ENCODE measurements at regions not wholly inside any gene's neighbourhood (a gene's known extent, or its start where the extent isn't known, plus 50 kb on each side); places are given as distances from the start of the nearest gene placed in this dataset.

GRCh38 chr6:6790891-6791290 is 202.4 kb downstream of the LY86 start:
- Histone ChIP-seq H3K4me2 (ENCODE audit: insufficient read depth, low read length) (no peak overlapping the region), H3K9me1 (ENCODE audit: control insufficient read depth, insufficient read depth, low read length) (no peaks in the 10 kb centered on the region), H4K20me1 (replicated peaks; ENCODE audit: control insufficient read depth, insufficient read depth, low read length) (no peaks in the 10 kb centered on the region), H3K4me1 (replicated peaks in 1 of 2; ENCODE audit: control insufficient read depth in 2 of 2, insufficient read depth in 2 of 2, low read length in 2 of 2) (peaks cover 0 to 20% of the 10 kb centered on the region in 2 experiments; a peak in 4 of 5 replicates), H3K4me3 (no peak overlapping the region), H3K79me2 (ENCODE audit: control insufficient read depth, insufficient read depth, low read length) (no peaks in the 10 kb centered on the region), H3K9ac (ENCODE audit: insufficient read depth in 1 of 2, low read depth in 2 of 2, low read length in 2 of 2) (no peak overlapping the region; a peak in 1 of 4 replicates), H3K9me3 (replicated peaks; ENCODE audit: control insufficient read depth, insufficient read depth, low read depth, low read length) (no peaks in the 10 kb centered on the region), H3K27ac (ENCODE audit: extremely low read depth, low read depth, low read length) (no peak overlapping the region), H3K36me3 (ENCODE audit: control insufficient read depth, insufficient read depth, low read length) (no peaks in the 10 kb centered on the region), H3K27me3 (ENCODE audit: control insufficient read depth in 2 of 2, insufficient read depth in 2 of 2, low read length in 2 of 2) (no peaks in the 10 kb centered on the region), H2AFZ (ENCODE audit: low read depth, low read length) (peak overlapping the region; percentile 10; the same call in 1 of the 2 replicates)
- ChIA-PET POLR2A (interaction anchor here (0.6 kb wide), 2 partner anchors 35 to 48 kb away, joined by 3 read pairs; no protein-coding TSS in a partner anchor), CTCF (ENCODE audit: low intra/inter-chr PET ratio) (interaction anchor here (0.6 kb wide), 1 partner anchor 679 kb away, joined by 5 read pairs; no protein-coding TSS in a partner anchor)
- no TSS peak for BruUV-seq (replicated peaks)
- in situ Hi-C loops (cut with MboI) = no loop called here
- 39% methylated on average over 3 of the region's 3 CpGs for WGBS (ENCODE audit: insufficient coverage, low coverage, missing lambda C conversion rate)
- ATAC-seq = peak; percentile 39; the same call in 2 of the 3 replicates
- FAIRE-seq = no peak
- no peak for DNase-seq (ENCODE audit: extremely low read depth in 1 of 4, low spot score in 3 of 4)
- intact Hi-C loops (cut with micrococcal nuclease) = no loop called here
- TF ChIP-seq JUND (IDR thresholded peaks at IDR 0.05; ENCODE audit: borderline replicate concordance, low read depth, low read length) = peak; percentile 58; the same call in 1 of the 2 replicates
- no peak; the same call in 2 of the 3 replicates for TF ChIP-seq JUND (tag; IDR thresholded peaks at IDR 0.05; ENCODE audit: borderline replicate concordance, low read depth, low read length)
- TF ChIP-seq MECOM (CRISPR knock-in tag; IDR thresholded peaks at IDR 0.05) = 0 out of 2 replicates have a peak, but pooled peaks have one; percentile 5
- no peak for TF ChIP-seq CBX5 (IDR thresholded peaks at IDR 0.05; ENCODE audit: borderline replicate concordance, low read depth)
- no peak for TF ChIP-seq CEBPG (CRISPR knock-in tag; IDR thresholded peaks at IDR 0.05)
- TF ChIP-seq CEBPG (tag; conservative IDR thresholded peaks at IDR 0.05 in 1 of 2, IDR thresholded peaks at IDR 0.05 in 1 of 2) = no peak
- 0 out of 2 replicates have a peak, but pooled peaks have one; percentile 25 for TF ChIP-seq DPF2 (IDR thresholded peaks at IDR 0.05)
- TF ChIP-seq ZNF589 (CRISPR knock-in tag; IDR thresholded peaks at IDR 0.05; ENCODE audit: low read depth) = peak; percentile 66; the same call in 1 of the 2 replicates
- TF ChIP-seq BDP1 (IDR thresholded peaks at IDR 0.05; ENCODE audit: insufficient read depth, insufficient read length) = no peak
- TF ChIP-seq JUN (IDR thresholded peaks at IDR 0.05; ENCODE audit: borderline replicate concordance, low read depth, low read length) = peak; percentile 77; the same call in 1 of the 2 replicates
- no peak for TF ChIP-seq JUN (CRISPR knock-in tag; IDR thresholded peaks at IDR 0.05; ENCODE audit: borderline replicate concordance)
- no peak for TF ChIP-seq ATF6 (CRISPR knock-in tag; IDR thresholded peaks at IDR 0.05)
- peak; percentile 83 for TF ChIP-seq FOSL1 (tag; conservative IDR thresholded peaks at IDR 0.05)

Data from K562 (cell line).